ENCODE measurements at regions not wholly inside any gene's neighbourhood (a gene's known extent, or its start where the extent isn't known, plus 50 kb on each side); places are given as distances from the start of the nearest gene placed in this dataset.
"Not testable (repeated sequence)": the region's sequence is repeated elsewhere in the genome, so short reads cannot be mapped to it uniquely, and the experiment has no call there.

DNA sequence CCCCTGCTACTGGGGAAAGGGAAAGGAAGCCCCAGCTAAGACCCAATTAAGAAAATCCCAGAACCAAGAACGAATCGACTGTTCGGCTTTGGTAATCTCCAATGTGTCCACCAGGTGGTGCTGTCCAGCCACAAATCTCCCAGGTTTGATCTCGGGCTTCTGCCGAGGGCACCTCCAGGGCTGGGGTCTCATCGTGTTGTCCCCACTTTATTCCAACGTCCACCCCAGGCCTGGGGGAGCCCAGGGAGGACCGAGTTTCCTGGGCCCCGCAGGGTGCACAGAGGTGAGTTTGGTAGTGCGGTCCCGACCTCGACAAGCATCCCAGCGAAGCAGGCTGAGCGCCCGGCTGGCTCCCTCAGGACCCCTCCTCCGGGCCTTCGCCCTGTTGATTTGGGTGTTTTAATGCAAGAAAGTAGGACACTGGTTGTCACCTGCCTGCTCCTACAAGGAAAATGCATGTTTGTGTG lies 185.1 kb downstream of the GOLGA6L6 start:
- Mint-ChIP-seq H3K27me3 (peaks cover 8% of the 10 kb centered on the region), H3K27ac (peak overlapping the region in 1 of 3 donors; percentile 68), H3K9me3 (no peaks in the 10 kb centered on the region), H3K4me3 (no peak overlapping the region), H3K36me3 (no peaks in the 10 kb centered on the region), H3K4me1 (peaks cover 0 to 4% (median 4%) of the 10 kb centered on the region in 3 donors)

DNA sequence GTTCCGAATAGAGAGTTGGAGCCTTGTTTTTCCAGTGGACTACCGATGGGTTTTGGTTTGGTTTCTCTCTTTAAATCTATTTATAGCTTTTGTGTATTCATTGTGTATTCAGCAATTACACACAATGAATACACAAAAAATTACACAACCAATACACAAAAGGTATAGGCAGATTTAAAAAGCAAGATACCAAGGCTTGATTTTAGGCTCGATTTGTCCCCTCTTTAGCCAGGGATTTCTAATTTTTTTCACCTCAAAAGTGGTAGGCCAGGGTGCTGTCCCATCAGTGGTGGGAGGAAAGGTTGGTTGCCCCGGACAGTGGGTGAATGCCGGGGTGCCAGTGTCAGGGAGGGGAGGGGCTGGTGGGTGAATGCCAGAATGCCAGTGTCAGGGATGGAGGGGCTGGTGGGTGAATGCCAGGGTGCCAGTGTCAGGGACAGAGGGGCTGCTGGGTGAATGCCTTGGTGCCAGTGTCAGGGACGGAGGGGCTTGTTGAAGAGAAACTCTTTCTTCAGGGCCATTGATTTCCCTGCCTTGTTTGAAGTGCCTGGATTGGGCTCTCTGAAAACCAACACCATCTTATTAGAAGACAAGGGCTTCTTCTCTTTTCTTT lies 186.2 kb downstream of the GOLGA6L6 start:
- no peaks in the 10 kb centered on the region for H3K36me3 Mint-ChIP-seq
- H3K4me3 Mint-ChIP-seq, result no peak overlapping the region
- peaks cover 0 to 4% (median 4%) of the 10 kb centered on the region in 3 donors for H3K4me1 Mint-ChIP-seq
- H3K27ac Mint-ChIP-seq, result peak overlapping the region in 1 of 3 donors; percentile 68
- H3K9me3 Mint-ChIP-seq, result no peaks in the 10 kb centered on the region
- peaks cover 8% of the 10 kb centered on the region for H3K27me3 Mint-ChIP-seq

DNA sequence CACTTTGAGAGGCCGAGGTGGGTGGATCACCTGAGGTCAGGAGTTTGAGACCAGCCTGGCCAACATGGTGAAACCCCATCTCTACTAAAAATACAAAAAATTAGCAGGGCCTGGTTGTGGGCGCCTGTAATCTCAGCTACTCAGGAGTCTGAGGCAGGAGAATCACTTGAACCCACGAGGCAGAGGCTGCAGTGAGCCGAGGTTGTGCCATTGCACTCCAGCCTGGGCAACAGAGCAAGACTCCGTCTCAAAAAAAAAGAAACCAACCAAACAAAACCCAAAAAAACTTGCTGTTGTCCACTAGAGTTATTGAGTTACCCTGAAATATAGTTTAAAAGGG lies 186.7 kb downstream of the GOLGA6L6 start:
- H3K36me3 Mint-ChIP-seq, H3K9me3 Mint-ChIP-seq, H3K4me3 Mint-ChIP-seq, H3K27me3 Mint-ChIP-seq, H3K4me1 Mint-ChIP-seq, H3K27ac Mint-ChIP-seq: not testable (repeated sequence)

- H3K36me3 Mint-ChIP-seq, result no peaks in the 10 kb centered on the region
- H3K27ac Mint-ChIP-seq, result no peak overlapping the region
- H3K9me3 Mint-ChIP-seq, result no peaks in the 10 kb centered on the region
- H3K4me1 Mint-ChIP-seq, result peaks cover 0 to 4% (median 4%) of the 10 kb centered on the region in 3 donors
- H3K4me3 Mint-ChIP-seq, result no peak overlapping the region
- peaks cover 8% of the 10 kb centered on the region for H3K27me3 Mint-ChIP-seq
These were observed 187.4 kb downstream of the GOLGA6L6 start for GRCh38 chr15:20353966-20354883.

- H3K27ac Mint-ChIP-seq, result peak overlapping the region in 1 of 3 donors; percentile 39
- H3K27me3 Mint-ChIP-seq, result peaks cover 8% of the 10 kb centered on the region
- peaks cover 0 to 4% (median 4%) of the 10 kb centered on the region in 3 donors for H3K4me1 Mint-ChIP-seq
- no peak overlapping the region for H3K4me3 Mint-ChIP-seq
- no peaks in the 10 kb centered on the region for H3K9me3 Mint-ChIP-seq
- no peaks in the 10 kb centered on the region for H3K36me3 Mint-ChIP-seq
These were observed 189.1 kb downstream of the GOLGA6L6 start for GRCh38 chr15:20352241-20353200.

- no peaks in the 10 kb centered on the region for H3K9me3 Mint-ChIP-seq
- H3K27me3 Mint-ChIP-seq, result peaks cover 6% of the 10 kb centered on the region
- H3K4me3 Mint-ChIP-seq, result no peak overlapping the region
- no peak overlapping the region for H3K27ac Mint-ChIP-seq
- no peaks in the 10 kb centered on the region for H3K36me3 Mint-ChIP-seq
- peaks cover 0 to 4% (median 3%) of the 10 kb centered on the region in 3 donors for H3K4me1 Mint-ChIP-seq
These were observed 190.1 kb downstream of the GOLGA6L6 start for GRCh38 chr15:20351448-20351971.

GRCh38 chr15:20349774-20350498 lies 191.7 kb downstream of the GOLGA6L6 start:
- H3K4me3 Mint-ChIP-seq, result no peak overlapping the region
- H3K27me3 Mint-ChIP-seq, result peaks cover 2% of the 10 kb centered on the region
- no peaks in the 10 kb centered on the region for H3K9me3 Mint-ChIP-seq
- H3K4me1 Mint-ChIP-seq, result peaks cover 0 to 2% (median 0%) of the 10 kb centered on the region in 3 donors
- no peaks in the 10 kb centered on the region for H3K36me3 Mint-ChIP-seq
- no peak overlapping the region for H3K27ac Mint-ChIP-seq

- Mint-ChIP-seq H3K27ac (no peak overlapping the region), H3K27me3 (peaks cover 2% of the 10 kb centered on the region)
These were observed 192.5 kb downstream of the GOLGA6L6 start for GRCh38 chr15:20348900-20349773.

GRCh38 chr15:20348291-20348899 lies 193.2 kb downstream of the GOLGA6L6 start:
- H3K9me3 Mint-ChIP-seq, result no peaks in the 10 kb centered on the region
- H3K4me1 Mint-ChIP-seq, result peaks cover 0 to 2% (median 0%) of the 10 kb centered on the region in 3 donors
- H3K27me3 Mint-ChIP-seq, result peaks cover 2% of the 10 kb centered on the region
- H3K27ac Mint-ChIP-seq, result no peak overlapping the region
- H3K4me3 Mint-ChIP-seq, result no peak overlapping the region
- H3K36me3 Mint-ChIP-seq, result no peaks in the 10 kb centered on the region

More at GRCh38 chr15:20348900-20349773, 192.5 kb downstream of the GOLGA6L6 start:
- Mint-ChIP-seq H3K4me1 (peaks cover 0 to 2% (median 0%) of the 10 kb centered on the region in 3 donors), H3K9me3 (no peaks in the 10 kb centered on the region), H3K36me3 (no peaks in the 10 kb centered on the region), H3K4me3 (no peak overlapping the region)

DNA sequence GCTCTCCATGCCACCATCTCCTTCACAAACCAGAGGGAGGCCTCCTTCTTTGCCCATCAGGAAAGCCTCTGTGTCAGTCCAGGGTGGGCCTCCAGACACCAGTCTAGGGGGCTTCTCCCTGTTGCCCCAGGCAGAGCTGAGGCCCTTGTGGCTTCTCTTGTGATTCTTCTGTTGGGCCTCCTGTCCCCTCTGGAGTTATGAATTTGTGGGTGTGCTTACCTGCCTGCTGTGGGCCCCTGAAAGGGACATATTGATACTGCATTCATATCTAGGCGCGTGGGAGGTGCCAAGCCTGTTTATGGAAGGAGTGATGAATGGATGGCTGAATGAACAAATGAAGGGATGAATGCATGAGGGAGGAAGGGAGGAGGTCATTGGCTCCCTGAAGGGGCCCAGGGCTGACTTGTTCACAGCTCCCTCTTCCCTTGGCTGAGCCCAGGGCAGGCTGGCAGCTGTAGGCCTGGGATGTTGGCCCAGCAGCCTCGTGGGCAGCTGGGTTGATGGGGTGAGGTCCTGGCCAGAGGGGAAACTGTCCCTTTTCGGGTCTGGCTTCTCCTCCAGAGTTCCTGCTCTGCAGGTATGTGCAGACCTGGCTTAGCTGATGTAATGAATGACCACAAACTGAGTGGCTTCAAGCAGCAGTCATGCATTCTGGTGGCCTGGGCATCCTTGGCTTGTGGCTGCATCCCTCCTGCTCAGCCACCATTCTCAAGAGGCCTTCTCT lies 195.4 kb downstream of the GOLGA6L6 start:
- Mint-ChIP-seq H3K27me3 (no peaks in the 10 kb centered on the region), H3K4me1 (no peaks in the 10 kb centered on the region), H3K36me3 (no peaks in the 10 kb centered on the region), H3K9me3 (no peaks in the 10 kb centered on the region), H3K27ac (no peak overlapping the region), H3K4me3 (no peak overlapping the region)

DNA sequence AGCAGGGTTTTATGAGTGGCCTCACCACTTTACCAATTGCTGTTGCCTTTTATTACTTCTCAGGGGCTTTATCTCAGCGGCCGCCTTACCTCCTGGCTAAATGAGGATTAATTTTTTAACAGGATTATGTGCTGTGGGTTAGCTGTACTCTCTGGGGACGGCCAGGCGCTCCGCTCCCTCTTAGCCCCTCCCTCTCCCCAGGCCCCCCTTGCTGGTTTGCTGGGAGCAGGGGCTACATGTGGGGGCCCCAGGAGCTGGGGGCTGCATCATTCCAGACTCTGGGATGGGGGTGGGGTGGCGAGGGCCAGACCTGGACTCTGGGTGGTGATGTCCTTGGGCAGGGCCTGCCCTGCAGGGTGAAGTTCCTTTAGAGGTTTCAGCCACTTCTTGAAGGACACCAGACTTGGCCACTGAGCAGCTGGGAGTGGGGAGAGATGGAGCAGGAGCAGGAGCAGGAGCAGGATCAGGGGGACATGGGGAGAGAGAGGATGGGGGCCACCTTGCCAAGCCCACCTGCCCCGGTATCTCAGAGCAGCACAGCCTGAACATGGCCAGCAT lies 196.1 kb downstream of the GOLGA6L6 start:
- H3K36me3 Mint-ChIP-seq, result no peaks in the 10 kb centered on the region
- no peaks in the 10 kb centered on the region for H3K27me3 Mint-ChIP-seq
- no peak overlapping the region for H3K4me3 Mint-ChIP-seq
- H3K27ac Mint-ChIP-seq, result no peak overlapping the region
- no peaks in the 10 kb centered on the region for H3K9me3 Mint-ChIP-seq
- no peaks in the 10 kb centered on the region for H3K4me1 Mint-ChIP-seq

DNA sequence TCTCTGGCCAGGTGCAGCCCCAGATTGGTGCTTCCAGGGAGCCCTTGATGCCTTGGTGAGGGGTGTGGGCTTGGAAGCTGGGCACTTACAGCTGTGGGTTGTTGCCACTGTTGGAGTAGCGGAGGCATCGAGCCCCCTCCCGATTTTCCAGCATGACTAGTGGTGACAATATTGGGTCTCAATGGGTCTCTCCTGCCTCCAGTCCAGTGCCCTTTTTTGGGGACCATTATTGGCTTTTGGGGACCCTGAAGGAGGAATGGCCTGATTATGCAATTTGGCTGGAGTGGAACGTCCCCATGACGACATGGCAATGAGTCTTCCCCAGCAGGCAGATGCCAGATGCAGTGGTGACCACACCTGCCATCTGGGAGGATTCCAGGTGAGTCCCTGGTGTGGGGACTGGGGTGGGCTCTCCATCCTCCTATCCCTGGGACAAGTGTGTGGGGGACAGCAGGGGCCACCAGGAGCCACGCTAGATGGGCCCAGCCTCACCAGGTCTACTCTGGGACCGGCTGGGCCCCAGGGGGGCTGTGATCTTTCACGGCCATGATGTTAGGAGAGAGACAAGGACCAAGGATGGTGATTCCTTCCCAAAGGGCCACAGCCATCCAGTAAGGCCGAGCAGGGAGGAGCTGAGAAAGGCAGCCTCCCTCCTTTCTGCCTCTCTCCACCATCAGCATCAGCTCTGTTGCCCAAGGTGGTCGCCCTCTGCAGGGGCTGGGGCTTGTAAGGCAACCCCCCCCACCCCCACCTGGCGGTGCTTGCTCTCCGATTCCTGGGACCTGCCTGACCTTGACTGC lies 196.8 kb downstream of the GOLGA6L6 start:
- Mint-ChIP-seq H3K27ac (no peak overlapping the region), H3K9me3 (no peaks in the 10 kb centered on the region), H3K27me3 (no peaks in the 10 kb centered on the region), H3K4me1 (no peaks in the 10 kb centered on the region), H3K36me3 (no peaks in the 10 kb centered on the region), H3K4me3 (no peak overlapping the region)
